Neural progenitor cell (in vitro differentiated cells): ENCODE measurements at regions not wholly inside any gene's neighbourhood (a gene's known extent, or its start where the extent isn't known, plus 50 kb on each side); places are given as distances from the start of the nearest gene placed in this dataset.

ENCODE experiments used
- EZH2 ChIP-seq: fragments of 200-600 bp; sonication (generic); IDR thresholded peaks from 2 replicates; pipeline ENCODE4 v1.6.1; 2017; ENCODE audit warnings: antibody characterized with exemption, mild to moderate bottlenecking, moderate library complexity
- TF ChIP-seq, protein P1 (sequence below): fragments of 200-600 bp; sonication (generic); IDR thresholded peaks from 2 replicates; pipeline ENCODE4 v1.5.1; 2017; ENCODE audit warnings: antibody characterized with exemption, mild to moderate bottlenecking

DNA sequence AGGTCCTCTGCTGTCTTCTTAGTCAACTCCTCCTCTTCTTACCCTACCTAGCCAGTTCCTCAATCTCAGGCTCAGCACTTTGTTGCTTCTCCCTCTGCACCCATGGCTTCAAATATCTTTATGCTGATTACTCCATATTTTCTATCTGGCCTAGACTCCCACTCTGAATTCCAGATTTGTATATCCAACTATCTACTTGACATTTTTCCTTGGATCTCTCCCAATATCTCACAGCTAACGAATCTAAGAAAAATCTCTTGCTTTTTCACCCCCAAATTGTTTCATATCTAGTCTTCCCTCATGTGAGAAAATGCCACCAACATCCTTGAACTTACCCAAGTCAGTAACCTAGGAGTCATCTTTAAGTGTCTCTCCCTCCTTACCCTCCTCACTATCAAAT, 176.4 kb upstream of the ERCC4 start:
- TF ChIP-seq, protein P1, sequence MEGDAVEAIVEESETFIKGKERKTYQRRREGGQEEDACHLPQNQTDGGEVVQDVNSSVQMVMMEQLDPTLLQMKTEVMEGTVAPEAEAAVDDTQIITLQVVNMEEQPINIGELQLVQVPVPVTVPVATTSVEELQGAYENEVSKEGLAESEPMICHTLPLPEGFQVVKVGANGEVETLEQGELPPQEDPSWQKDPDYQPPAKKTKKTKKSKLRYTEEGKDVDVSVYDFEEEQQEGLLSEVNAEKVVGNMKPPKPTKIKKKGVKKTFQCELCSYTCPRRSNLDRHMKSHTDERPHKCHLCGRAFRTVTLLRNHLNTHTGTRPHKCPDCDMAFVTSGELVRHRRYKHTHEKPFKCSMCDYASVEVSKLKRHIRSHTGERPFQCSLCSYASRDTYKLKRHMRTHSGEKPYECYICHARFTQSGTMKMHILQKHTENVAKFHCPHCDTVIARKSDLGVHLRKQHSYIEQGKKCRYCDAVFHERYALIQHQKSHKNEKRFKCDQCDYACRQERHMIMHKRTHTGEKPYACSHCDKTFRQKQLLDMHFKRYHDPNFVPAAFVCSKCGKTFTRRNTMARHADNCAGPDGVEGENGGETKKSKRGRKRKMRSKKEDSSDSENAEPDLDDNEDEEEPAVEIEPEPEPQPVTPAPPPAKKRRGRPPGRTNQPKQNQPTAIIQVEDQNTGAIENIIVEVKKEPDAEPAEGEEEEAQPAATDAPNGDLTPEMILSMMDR: no peak
- no peak for TF ChIP-seq EZH2
